GM19238 (cell line): ENCODE measurements at regions not wholly inside any gene's neighbourhood (a gene's known extent, or its start where the extent isn't known, plus 50 kb on each side); places are given as distances from the start of the nearest gene placed in this dataset.

Source experiments
- DNase-seq: peaks from one replicate; pipeline ENCODE4 v3.0.0; 2011; ENCODE audit warnings: low spot score; ENCODE audit not compliant: insufficient read length

DNA sequence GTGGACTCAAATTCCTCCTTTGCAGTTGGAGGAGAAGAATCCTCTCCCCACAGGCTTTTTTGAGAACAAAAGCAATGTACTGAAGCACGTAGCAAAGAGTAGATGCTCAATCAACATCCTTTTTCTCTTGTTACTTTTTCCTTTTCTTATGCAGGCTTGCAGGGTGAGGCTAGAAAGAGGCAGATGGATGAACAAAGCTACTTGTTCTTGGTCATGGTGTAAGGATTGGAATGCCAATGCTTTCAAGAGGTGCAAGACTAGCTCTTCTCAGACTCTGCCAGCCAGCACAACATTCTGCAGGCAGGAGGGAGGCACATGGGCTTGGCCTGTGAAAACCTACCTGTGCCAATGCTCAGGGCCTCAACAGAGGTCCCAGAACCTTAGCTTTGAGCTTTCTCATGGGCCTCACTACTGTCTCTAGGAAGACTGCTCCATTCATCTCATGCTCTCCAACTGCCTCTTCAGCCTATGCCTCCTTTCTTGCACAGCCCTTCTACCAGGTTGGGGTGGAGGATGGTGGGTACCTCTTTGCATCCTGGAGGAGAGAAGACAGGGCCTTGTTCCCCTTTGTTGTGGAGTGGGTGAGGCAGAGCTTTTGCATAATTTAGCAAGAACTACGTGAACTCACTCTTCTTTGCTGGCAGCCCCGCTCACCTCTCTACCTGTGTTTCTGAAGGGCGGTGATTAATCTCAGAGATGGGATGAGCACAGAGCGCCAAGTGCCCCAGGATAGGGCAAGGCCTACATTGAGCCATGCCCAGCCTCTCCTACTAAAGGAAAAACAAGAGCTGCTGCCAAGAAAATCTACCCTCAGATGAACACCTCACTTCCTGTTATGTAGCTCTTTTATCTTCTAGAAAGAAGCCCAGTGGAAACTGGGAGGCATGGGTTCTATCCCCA, 1119.7 kb downstream of the VRK1 start:
- no peak for DNase-seq

DNA sequence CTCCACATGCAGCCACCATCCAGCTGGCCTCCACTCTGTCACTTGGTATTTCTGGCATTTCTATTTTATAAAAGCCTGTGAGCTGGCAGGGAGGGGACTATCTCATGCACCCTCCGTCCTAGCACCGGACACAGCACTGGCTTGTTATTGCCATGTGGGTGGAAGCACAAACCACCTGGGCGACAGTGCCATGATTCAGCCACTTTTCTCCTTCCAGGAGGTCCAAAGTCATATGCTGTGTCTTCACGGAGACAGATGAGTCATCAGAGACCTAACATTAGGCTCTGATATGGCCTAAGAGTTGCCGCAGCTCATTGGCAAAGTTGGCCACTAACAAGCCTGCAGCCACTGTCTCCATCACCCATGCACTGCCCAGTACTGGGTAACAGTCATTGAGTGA, 1123.0 kb downstream of the VRK1 start:
- no peak for DNase-seq

DNA sequence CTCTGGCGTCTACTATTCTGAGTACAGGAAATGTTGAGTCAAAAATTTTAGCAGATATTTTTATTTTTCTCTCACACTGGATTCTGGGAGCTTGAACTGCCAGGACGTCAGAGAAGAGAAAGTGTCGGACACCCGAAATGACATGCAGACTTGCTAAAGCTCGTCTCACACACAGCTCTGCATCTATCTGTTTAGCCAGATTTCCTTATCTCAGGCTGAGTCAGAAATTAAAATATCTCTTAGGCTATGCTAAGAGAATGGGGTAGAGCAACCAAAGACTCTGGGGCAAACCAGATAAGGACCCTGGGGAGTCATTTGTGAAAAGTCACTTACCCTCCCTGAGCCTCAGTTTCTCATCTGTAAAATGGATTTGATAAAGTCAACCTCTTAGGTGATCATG, 1124.1 kb downstream of the VRK1 start:
- DNase-seq: no peak

DNA sequence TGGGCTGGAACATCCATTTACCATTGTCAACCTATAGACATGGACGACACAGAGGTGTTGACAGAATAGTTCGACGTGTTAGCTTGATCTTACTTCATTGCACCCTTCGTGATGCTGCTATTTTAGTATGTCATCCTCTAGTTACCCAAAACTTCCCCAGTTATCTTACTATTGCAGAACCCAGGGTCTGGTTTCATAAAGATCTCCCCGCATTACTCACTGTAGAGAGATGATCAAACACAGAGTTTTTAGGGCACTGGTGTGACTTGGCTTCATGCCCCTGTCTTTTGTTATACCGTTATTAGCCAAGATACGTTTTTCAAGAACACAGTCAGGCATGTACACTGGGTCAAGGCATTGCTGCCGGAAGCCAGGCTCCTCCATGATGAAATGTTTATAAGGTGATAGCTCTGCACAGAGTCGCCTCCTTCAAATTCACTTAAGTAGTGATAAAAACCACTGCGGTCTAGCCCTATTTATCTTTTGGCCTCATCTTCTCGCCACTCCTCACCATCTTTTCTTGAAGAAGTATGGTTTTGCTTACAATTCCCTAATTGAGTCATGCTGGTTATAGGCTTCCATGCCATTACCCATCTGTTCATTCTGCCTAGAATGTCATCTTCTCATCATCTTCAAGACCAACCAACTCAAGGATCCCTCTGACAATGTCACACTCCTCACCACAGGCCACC, 1127.9 kb downstream of the VRK1 start:
- DNase-seq: no peak

DNA sequence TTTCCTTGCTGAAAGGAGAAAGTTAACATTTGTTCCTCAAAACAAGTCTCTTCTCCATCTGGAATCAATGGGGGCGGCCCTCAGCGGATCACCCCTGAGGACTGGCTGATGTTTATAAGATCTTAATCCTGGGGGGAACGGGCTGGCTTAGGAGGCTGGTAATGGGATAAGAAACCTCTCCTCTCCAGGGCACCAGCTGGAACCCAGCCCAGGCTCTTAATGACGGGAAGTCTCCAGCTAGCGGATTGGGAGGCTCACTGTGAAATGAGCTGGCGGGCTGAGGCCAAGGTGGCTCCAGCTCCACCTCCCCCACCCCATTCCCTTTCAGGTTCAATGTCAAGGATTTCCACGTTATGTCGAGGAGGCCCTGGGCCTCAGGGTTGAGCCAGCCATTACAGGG, 1133.0 kb downstream of the VRK1 start:
- no peak for DNase-seq

DNA sequence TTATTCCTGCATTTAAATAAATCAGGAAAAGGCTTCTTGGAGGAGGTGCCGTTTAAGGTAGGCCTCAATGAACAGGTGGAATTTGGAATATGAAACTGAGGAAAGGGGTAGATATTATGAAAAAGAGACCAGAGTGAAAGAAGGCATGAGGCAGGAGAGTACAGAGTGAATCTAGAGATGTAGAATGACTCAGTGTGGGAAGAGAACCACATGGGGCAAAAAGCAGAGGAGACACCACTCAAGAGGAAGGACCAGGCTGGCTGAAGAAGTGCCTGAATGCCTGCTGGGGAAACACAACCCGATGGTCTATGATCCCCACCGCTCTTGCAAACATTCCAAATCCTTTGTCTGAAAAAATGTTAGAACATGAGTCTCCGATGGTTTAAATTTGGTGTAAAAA, 1134.1 kb downstream of the VRK1 start:
- no peak for DNase-seq

- DNase-seq: no peak
Measured at GRCh38 chr14:97942921-97943320, 1145.7 kb downstream of the VRK1 start.

GRCh38 chr14:97943619-97944018, 1146.4 kb downstream of the VRK1 start:
- DNase-seq: no peak

- no peak for DNase-seq
Measured at GRCh38 chr14:97944380-97944779, 1147.2 kb downstream of the VRK1 start.

DNA sequence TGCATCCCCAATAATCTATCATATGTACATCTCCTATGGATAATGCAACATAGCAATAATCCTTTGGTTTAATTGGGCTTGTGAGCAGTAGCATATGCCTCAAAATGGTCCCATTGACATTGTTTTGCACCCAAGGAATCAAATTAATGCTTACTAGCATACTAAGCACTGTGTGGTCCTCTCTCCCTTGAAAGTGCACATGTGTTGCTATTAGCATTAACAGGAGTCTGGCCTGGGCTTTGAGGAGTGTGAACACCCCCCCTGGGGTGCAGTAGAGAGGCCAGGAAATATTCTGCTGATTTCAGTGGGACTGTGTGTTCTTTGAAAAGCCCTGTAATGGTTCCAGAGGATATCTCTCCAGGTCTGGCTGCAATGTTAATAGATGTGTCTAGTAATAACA, 1148.4 kb downstream of the VRK1 start:
- no peak for DNase-seq

DNA sequence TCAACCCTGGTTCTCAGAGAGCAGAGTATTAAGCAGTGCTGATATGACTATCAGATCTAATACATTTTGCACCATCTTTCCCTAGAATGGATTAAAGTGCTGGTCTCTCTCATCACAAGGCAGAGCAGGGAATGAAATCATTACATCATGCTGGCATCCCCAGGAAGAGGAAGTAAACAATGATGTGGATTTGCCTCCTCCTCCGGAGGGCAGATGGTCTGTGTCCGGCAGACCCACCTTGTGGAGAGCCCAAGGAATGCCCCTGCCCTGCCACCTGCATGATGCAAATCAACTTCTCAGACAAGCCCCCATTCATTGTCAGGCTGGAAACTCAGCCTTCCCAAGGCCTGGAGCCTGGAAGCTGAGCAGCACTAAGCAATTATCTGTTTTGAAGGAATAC, 1149.1 kb downstream of the VRK1 start:
- DNase-seq: no peak

DNA sequence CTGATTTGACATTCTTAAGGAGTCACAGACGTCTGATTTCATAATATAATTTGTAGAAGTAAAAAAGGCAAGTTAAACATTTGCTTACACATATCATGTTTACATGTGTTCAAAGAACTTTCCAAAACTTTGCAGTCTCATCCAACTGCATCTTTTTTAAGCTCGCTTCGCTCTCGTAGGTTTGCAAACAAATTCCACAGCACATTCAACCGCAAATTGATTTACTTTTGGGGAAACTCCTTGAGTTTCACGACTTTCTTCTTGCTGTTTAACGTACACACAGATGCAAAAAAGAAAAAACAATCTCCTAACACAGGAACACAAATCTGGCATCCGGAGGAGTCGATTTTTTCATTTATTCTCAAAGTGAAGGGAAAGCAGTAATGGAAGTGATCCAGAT, 1149.5 kb downstream of the VRK1 start:
- no peak for DNase-seq

- DNase-seq: no peak
Measured at GRCh38 chr14:97948841-97949240, 1151.7 kb downstream of the VRK1 start.

GRCh38 chr14:97956581-97957340, 1159.6 kb downstream of the VRK1 start:
- no peak for DNase-seq

DNA sequence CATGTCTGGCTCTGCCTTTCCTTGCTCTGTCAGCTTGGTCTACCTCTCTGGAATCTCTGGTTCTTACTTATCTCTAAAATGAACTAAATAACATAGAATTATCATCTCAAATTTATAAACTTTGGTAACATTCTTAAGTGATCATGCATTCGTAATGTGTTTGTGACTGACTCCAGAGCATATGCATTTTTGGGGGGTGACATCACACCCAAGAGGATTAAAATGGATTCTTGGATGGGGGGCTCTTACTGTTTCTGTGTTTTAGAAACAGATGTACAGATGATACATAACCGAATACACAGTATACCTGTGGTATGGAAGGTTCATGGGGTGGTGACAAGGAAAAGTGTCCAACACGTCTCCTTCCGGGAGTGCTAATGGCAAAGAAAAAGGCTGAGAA, 1162.1 kb downstream of the VRK1 start:
- no peak for DNase-seq

GRCh38 chr14:97960436-97960835, 1163.3 kb downstream of the VRK1 start:
- DNase-seq: no peak

GRCh38 chr14:97970222-97970621, 1173.0 kb downstream of the VRK1 start:
- no peak for DNase-seq

GRCh38 chr14:97975216-97975615, 1178.0 kb downstream of the VRK1 start:
- no peak for DNase-seq

- no peak for DNase-seq
Measured at GRCh38 chr14:97975962-97976361, 1178.8 kb downstream of the VRK1 start.

DNA sequence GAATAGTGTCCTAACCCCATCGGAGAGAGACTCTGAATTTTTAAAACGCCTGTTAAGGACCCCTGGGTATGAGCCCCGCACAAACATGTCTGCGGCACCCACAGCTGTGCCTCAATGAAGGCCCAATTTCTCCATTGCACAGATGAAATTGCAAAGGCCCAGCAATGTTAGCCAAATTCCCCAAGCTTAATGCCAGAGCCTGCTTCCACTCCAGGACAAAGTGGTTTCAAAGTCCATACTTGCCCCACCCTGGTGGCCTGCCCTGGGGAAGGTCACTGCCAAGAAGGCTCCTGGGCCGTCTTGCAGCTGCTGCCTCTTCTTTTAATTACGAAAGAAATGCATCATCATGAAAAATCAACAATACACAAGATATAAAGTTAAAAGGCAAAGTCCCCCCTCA, 1179.7 kb downstream of the VRK1 start:
- no peak for DNase-seq

DNA sequence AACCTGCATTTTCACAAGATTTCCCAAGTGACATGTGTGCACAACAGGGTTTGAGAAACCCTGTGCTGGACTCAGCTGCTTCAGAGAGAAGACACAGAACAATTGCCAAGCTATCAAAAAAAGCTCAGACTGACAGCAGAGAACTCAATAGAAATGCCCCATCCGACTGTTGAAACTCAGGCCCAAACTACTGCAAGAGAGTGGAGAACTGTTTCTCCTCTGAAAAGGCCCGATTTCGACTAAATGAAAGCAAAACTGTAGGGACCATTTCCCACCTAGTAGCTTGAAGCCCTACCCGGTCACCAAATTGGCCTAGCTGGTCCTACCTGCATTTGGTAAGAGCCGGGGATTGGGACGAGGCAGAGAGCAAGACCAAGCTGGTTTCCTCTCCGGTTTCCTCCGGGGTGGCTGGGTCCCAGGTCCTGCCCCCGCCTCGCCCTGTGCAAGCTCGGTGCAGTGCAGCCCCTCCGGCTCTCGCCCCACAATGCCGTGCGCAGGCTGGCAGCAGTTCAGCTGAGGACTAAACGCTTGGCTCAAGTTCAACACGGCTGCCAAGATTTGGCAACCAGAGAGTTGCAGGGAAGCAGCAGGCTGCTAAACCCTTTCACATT, 1180.6 kb downstream of the VRK1 start:
- no peak for DNase-seq

DNA sequence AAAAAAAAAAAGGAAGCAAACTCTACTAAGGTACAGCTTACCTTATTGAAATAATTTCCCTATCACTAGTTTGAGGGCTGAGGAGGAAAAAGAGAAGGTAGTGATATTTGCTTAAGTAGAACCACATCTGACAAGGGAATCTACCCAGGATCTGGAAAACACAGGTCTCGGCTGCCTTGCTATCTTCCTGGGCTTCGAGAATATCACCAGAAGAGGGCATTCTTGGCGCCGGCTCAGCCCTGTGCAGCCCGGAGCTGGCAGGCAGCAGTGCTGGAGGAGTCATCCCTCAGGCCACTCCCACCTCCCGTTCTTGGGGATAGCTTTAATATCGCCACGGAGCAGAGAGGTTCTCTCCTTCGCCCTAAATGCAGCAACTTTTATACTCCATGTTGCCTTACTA, 1181.2 kb downstream of the VRK1 start:
- DNase-seq: no peak
